HG02763 (cell line): ENCODE measurements at regions not wholly inside any gene's neighbourhood (a gene's known extent, or its start where the extent isn't known, plus 50 kb on each side); places are given as distances from the start of the nearest gene placed in this dataset.
"Not testable (repeated sequence)": the region's sequence is repeated elsewhere in the genome, so short reads cannot be mapped to it uniquely, and the experiment has no call there.

Source experiments
- ATAC-seq: cut with Tn5 transposase; IDR thresholded peaks from one replicate; pipeline ENCODE4 v1.9.1; 2021; ENCODE audit warnings: mild to moderate bottlenecking, moderate library complexity; ENCODE audit not compliant: unreplicated experiment

DNA sequence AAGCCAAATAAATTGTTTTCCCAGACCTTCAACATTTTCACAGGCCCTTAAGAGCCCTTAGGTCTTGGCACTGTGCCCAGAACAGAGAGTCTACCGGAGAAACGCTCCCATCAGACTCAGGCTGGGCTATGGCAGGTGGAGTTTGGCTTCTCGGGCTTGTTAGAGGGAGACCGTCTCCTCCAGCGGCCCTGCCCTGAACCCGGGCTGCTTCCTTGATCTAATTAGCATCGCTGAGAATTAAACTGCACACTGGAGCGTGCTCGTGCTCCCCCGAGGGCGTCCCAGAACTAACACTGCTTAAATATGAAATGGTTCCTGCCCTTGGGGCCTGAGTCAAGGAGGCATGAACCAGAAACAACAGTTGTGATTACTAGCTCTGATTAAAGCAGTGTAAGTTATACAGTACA is 634.4 kb downstream of the MATN1 start:
- ATAC-seq, result no peak

GRCh38 chr1:30088594-30088993 is 634.8 kb downstream of the MATN1 start:
- no peak for ATAC-seq

DNA sequence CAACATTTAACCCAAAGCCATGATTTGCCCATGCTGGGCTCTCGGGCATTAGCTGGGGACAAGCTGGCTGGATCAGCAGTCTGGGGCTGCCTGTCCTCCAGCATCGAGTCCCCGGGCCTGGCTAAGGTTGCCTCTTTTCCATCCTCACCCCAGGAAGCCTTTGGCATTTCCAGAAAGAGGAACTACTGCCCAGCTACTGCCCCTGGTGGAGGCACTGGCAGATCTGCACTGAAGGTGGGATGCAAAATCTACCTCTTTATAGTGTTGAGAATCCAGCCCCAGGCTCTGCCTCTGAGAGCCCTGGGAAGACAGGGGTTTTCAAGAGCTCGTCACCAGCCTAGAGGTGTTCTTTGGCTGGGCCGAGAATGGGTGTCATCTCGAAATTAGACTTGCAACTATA is 635.9 kb downstream of the MATN1 start:
- ATAC-seq, result no peak

- ATAC-seq, result no peak
Measured at GRCh38 chr1:30085811-30086770, 637.3 kb downstream of the MATN1 start.

- ATAC-seq, result no peak
Measured at GRCh38 chr1:30084909-30085571, 638.3 kb downstream of the MATN1 start.

GRCh38 chr1:30083800-30084464 is 639.5 kb downstream of the MATN1 start:
- ATAC-seq, result no peak

DNA sequence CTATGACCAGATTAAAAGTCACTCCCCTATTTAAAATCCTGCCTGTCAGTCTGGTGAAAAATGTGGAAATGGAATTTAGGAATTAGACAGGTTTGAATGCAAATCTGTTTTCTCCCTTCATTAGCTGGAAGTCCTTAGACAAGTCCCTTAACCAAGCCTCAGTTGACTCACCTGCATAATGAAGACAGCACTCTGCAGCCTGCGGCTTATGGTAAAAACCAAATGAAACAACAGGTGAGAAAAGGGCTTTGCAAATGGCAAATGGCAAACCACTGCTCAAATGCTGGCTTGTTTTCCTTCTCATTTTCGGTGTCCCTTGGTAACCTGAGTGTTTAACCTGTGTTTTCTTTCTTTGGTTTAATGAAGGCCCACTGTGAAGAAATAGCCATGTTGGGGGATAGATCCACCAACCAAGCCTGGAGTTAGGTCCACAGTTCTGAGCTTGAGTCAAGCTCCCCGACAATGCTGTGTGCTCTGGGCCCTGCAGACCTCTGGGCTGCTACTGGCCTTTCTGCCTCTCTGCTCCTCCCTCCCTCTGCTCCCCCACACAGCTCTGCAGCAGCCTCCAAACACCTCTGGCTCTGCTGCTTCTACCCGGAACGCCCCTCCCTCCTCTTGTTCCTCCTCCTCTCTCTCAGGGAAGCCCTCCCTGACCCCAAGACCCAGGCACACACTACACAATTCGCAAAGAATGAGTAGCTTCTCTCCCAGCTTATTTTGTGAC is 641.8 kb downstream of the MATN1 start:
- ATAC-seq, result no peak

- ATAC-seq, result not testable (repeated sequence)
Measured at GRCh38 chr1:30075916-30076315, 647.5 kb downstream of the MATN1 start.

DNA sequence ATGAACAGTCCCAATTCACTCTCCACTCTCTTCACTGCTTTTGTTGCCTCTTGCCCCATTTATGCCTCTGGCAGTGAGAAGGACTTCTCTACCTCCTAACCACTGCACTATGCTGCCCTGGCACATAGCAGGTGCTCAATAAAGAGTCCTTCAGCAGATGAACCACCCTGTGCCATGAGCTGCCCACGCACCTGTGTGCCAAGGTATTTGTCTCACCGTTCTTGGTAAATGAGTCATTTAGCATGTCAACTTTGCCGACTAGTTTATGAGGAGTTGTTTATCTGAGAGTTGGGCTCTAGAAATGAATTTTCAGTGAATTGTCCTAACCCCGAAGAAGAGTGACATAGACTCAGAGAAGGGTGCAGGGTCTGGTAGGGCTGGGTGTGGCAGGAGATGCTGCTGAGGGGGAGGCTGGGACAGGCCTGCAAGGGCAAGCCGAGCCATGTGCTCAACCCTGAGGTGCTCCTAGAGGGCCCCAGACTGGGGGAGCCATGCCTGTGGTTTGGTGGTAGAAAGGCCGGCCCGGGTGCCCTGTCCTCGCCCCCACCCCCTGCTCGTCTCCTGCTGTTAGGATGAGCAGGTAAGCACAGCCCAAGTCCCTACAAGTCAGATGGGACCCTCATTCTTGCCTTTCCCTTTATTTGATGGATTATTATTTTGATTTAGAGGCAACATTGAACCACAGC is 654.5 kb downstream of the MATN1 start:
- no peak for ATAC-seq

GRCh38 chr1:30064547-30064946 is 658.8 kb downstream of the MATN1 start:
- no peak for ATAC-seq

- no peak for ATAC-seq
Measured at GRCh38 chr1:30063621-30064280, 659.6 kb downstream of the MATN1 start.

GRCh38 chr1:30061292-30062220 is 661.8 kb downstream of the MATN1 start:
- ATAC-seq, result no peak

DNA sequence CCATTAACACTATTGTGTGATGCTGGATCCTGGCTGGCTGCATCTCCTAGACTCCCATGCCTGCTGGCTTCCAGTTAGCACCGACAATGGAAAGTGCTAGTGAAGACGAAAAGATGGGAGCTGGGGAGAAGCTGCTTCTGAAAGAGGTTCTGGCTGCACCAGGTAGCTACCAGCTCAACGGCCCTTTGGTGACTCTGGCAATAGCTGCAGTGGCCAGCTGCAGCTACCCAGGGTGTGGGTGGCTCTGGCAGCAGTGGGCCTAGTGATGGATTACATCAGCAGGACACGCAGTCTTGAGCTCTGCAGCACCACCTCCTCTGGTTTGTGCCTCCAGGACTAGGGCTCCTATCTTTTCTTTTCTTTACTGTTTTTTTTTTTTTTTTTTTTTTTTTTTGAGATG is 662.6 kb downstream of the MATN1 start:
- ATAC-seq, result no peak

GRCh38 chr1:30058970-30059369 is 664.4 kb downstream of the MATN1 start:
- no peak for ATAC-seq

DNA sequence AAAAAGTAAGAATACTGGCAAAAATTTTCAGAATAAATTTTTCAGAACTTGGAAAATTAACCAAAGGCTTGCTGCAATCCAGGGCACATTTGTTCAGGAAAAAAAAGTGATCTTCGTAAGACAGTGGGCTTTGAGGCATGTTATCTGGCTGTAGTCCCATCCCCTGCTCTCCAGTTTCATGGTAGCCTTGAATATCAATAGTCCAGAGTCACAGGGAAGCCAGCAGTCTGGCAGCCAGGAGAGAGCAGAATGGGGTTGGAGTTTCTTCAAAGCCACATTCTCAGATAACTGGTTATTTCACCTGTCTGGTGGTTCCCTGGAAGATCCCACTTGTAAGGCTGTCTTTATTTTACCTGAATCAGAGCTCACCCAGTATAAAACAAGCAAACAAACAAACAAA is 669.3 kb downstream of the MATN1 start:
- no peak for ATAC-seq

DNA sequence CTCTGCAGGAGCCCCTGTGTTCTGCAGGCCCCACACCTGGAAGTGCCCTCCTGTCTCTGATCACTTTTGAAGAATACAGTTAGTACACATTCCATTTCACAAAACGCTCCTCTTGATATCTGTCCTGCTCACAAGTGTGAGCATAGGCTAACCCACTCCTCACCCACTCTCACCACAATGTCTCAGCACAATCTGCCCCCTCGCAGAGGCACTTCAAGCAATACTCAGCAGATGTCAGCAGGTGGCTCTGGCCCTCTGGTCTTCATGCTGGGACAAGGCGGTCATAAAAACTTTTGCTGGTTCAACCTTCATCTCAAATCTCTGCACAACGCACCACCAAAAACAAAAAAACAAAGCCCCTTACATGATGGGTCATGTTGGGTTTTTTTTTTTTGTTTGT is 671.2 kb downstream of the MATN1 start:
- no peak for ATAC-seq

DNA sequence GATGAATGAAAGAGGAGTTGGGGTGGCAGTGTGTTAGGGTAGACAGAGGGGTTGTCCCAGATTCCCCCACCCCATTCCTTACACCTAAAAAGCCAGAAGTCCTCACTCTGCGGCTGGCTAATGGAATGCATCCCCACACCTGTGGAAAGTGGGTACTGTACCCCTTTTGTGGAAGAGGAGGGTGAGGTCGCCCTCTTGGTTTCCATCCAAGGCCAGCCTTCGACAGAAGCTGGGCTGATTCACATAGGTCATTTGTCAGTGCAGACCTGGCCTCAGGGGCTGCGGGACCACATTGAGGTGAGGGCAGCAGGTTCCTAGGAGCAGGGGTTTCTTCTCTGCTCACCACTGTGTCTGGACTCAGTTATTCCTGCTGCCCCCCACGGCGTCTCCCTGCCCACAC is 671.6 kb downstream of the MATN1 start:
- ATAC-seq, result no peak

- no peak for ATAC-seq
Measured at GRCh38 chr1:30049748-30050296, 673.6 kb downstream of the MATN1 start.

- no peak for ATAC-seq
Measured at GRCh38 chr1:30048905-30049304, 674.5 kb downstream of the MATN1 start.
